ENCODE measurements at regions not wholly inside any gene's neighbourhood (a gene's known extent, or its start where the extent isn't known, plus 50 kb on each side); places are given as distances from the start of the nearest gene placed in this dataset.

GRCh38 chr2:176805345-176805744 is 407.2 kb upstream of the HNRNPA3 start:
- Histone ChIP-seq H3K4me1 (no peaks in the 10 kb centered on the region), H3K36me3 (no peaks in the 10 kb centered on the region), H3K9me3 (no peaks in the 10 kb centered on the region), H3K27me3 (no peaks in the 10 kb centered on the region), H3K4me3 (no peak overlapping the region), H3K27ac (no peak overlapping the region)
- TF ChIP-seq CTCF (IDR thresholded peaks at IDR 0.05) (no peak), POLR2A (IDR thresholded peaks at IDR 0.05) (no peak)
- DNase-seq (ENCODE audit: low spot score in 2 of 2): no peak

- Histone ChIP-seq H3K9me3 (no peaks in the 10 kb centered on the region), H3K36me3 (no peaks in the 10 kb centered on the region), H3K27ac (no peak overlapping the region), H3K4me3 (no peak overlapping the region), H3K4me1 (no peaks in the 10 kb centered on the region), H3K27me3 (no peaks in the 10 kb centered on the region)
- WGBS, 2 donors: 36 to 43% methylated on average over 5 of the region's 5 CpGs
- no peak for TF ChIP-seq POLR2A (IDR thresholded peaks at IDR 0.05)
- no peak for TF ChIP-seq EP300 (IDR thresholded peaks at IDR 0.05)
- no peak for TF ChIP-seq CTCF (IDR thresholded peaks at IDR 0.05)
- no peak for DNase-seq (ENCODE audit: low spot score in 2 of 2)
Observed at GRCh38 chr2:176812246-176812775, 400.3 kb upstream of the HNRNPA3 start.

- H3K27me3 ChIP-seq: no peaks in the 10 kb centered on the region
- TF ChIP-seq CTCF (IDR thresholded peaks at IDR 0.05) (no peak), EP300 (IDR thresholded peaks at IDR 0.05) (no peak), POLR2A (IDR thresholded peaks at IDR 0.05) (no peak)
- no peak overlapping the region for H3K4me3 ChIP-seq
- H3K4me1 ChIP-seq: no peaks in the 10 kb centered on the region
- no peaks in the 10 kb centered on the region for H3K9me3 ChIP-seq
- no peaks in the 10 kb centered on the region for H3K36me3 ChIP-seq
- no peak overlapping the region for H3K27ac ChIP-seq
- WGBS, 2 donors: 81 to 85% methylated on average over 4 of the region's 4 CpGs
- no peak for DNase-seq (ENCODE audit: low spot score in 2 of 2)
Observed at GRCh38 chr2:176813156-176813555, 399.4 kb upstream of the HNRNPA3 start.

- H3K36me3 ChIP-seq: no peaks in the 10 kb centered on the region
- H3K9me3 ChIP-seq: no peaks in the 10 kb centered on the region
- H3K27ac ChIP-seq: no peak overlapping the region
- 52 to 54% methylated on average over 2 of the region's 2 CpGs for WGBS, 2 donors
- no peak for DNase-seq (ENCODE audit: low spot score in 2 of 2)
- H3K4me1 ChIP-seq: no peaks in the 10 kb centered on the region
- no peak for TF ChIP-seq EP300 (IDR thresholded peaks at IDR 0.05)
- no peak for TF ChIP-seq POLR2A (IDR thresholded peaks at IDR 0.05)
- H3K27me3 ChIP-seq: no peaks in the 10 kb centered on the region
- H3K4me3 ChIP-seq: no peak overlapping the region
Observed at GRCh38 chr2:176813621-176814049, 399.0 kb upstream of the HNRNPA3 start.

GRCh38 chr2:176814274-176814673 is 398.3 kb upstream of the HNRNPA3 start:
- Histone ChIP-seq H3K27me3 (no peaks in the 10 kb centered on the region), H3K9me3 (no peaks in the 10 kb centered on the region), H3K36me3 (no peaks in the 10 kb centered on the region), H3K27ac (no peak overlapping the region), H3K4me3 (no peak overlapping the region), H3K4me1 (no peaks in the 10 kb centered on the region)
- no peak for DNase-seq (ENCODE audit: low spot score in 2 of 2)
- 16 to 21% methylated on average over 1 of the region's 1 CpG for WGBS, 2 donors
- TF ChIP-seq EP300 (IDR thresholded peaks at IDR 0.05) (no peak), CTCF (IDR thresholded peaks at IDR 0.05) (no peak), POLR2A (IDR thresholded peaks at IDR 0.05) (no peak)
